Rectal smooth muscle tissue (tissue), 1 donor: ENCODE measurements at regions not wholly inside any gene's neighbourhood (a gene's known extent, or its start where the extent isn't known, plus 50 kb on each side); places are given as distances from the start of the nearest gene placed in this dataset.

ENCODE experiments used
- H3K27ac ChIP-seq: one replicate; pipeline ENCODE4 v1.7.0; 2013; ENCODE audit warnings: low read depth, low read length, inconsistent platforms
- H3K27me3 ChIP-seq: one replicate; pipeline ENCODE4 v1.7.0; 2013; ENCODE audit warnings: low read length; ENCODE audit not compliant: control insufficient read depth, insufficient read depth
- H3K36me3 ChIP-seq: one replicate; pipeline ENCODE4 v1.7.0; 2013; ENCODE audit warnings: low read length; ENCODE audit not compliant: control insufficient read depth, insufficient read depth
- H3K4me1 ChIP-seq: one replicate; pipeline ENCODE4 v1.7.0; 2013; ENCODE audit warnings: low read length; ENCODE audit not compliant: control insufficient read depth, insufficient read depth
- H3K4me3 ChIP-seq: one replicate; pipeline ENCODE4 v1.7.0; 2013; ENCODE audit warnings: low read length
- H3K9ac ChIP-seq: one replicate; pipeline ENCODE4 v1.7.0; 2013; ENCODE audit warnings: low read length

DNA sequence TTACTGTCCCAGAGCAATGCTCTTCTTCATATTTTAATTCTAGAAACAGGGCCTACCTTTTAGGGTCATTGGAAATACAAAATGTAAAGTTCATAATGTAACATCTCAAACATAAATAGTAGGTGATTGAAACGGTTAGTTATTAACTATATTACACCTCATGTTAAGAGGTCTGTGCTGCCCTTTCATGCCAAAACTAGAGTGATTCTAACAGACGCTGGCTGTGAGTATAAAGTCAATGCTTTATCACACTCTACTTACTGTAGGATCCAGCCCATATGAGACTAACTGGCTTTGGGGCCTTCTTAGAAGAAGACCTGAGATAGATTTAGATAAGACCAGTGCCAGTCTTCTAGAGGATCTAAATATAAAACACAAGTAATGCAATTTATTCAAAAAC lies 966.1 kb upstream of the SORCS1 start:
- no peaks in the 10 kb centered on the region for H3K36me3 ChIP-seq
- no peak overlapping the region for H3K27ac ChIP-seq
- no peak overlapping the region for H3K4me3 ChIP-seq
- no peaks in the 10 kb centered on the region for H3K4me1 ChIP-seq
- no peak overlapping the region for H3K9ac ChIP-seq
- no peaks in the 10 kb centered on the region for H3K27me3 ChIP-seq

GRCh38 chr10:108112218-108112617 lies 947.7 kb upstream of the SORCS1 start:
- H3K27me3 ChIP-seq, result no peaks in the 10 kb centered on the region
- no peak overlapping the region for H3K4me3 ChIP-seq
- no peaks in the 10 kb centered on the region for H3K36me3 ChIP-seq
- no peak overlapping the region for H3K9ac ChIP-seq
- no peak overlapping the region for H3K27ac ChIP-seq
- H3K4me1 ChIP-seq, result no peaks in the 10 kb centered on the region

DNA sequence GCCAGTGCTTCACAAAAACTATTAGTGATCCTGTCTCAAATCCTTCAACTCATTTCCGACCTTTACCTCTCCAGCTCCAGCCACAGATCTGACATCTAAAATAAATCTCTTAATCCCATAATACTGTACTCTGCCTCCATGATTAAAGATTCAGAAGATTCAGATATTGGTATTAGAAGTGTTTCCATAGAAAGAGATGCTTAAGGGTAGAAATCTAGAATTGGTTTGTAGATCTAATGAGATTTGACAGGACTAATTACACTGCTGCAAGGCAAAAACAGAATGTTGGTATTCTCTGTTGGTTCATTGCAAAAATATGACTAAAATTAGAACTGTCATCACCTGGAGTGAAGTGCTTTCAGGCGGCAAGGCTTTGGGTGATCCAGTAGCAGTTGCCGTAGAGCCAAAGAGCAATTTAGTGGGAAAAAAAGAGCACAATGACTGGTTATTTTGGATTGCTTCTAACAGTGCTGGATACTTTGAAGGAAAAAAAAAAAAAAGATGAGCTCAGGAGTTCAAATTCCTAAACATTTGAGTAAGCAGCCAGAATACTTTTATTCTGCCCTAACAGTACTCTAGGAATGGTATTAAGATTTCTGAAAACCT lies 940.1 kb upstream of the SORCS1 start:
- Histone ChIP-seq H3K4me3 (no peak overlapping the region), H3K4me1 (no peaks in the 10 kb centered on the region), H3K9ac (no peak overlapping the region), H3K36me3 (no peaks in the 10 kb centered on the region), H3K27ac (no peak overlapping the region), H3K27me3 (no peaks in the 10 kb centered on the region)

GRCh38 chr10:108097258-108097657 lies 932.8 kb upstream of the SORCS1 start:
- Histone ChIP-seq H3K4me1 (no peaks in the 10 kb centered on the region), H3K9ac (no peak overlapping the region), H3K36me3 (no peaks in the 10 kb centered on the region), H3K4me3 (no peak overlapping the region), H3K27me3 (no peaks in the 10 kb centered on the region), H3K27ac (no peak overlapping the region)

GRCh38 chr10:108095932-108096925 lies 931.7 kb upstream of the SORCS1 start:
- H3K36me3 ChIP-seq, result no peaks in the 10 kb centered on the region
- H3K4me1 ChIP-seq, result no peaks in the 10 kb centered on the region
- H3K4me3 ChIP-seq, result no peak overlapping the region
- no peaks in the 10 kb centered on the region for H3K27me3 ChIP-seq
- H3K9ac ChIP-seq, result no peak overlapping the region
- no peak overlapping the region for H3K27ac ChIP-seq

DNA sequence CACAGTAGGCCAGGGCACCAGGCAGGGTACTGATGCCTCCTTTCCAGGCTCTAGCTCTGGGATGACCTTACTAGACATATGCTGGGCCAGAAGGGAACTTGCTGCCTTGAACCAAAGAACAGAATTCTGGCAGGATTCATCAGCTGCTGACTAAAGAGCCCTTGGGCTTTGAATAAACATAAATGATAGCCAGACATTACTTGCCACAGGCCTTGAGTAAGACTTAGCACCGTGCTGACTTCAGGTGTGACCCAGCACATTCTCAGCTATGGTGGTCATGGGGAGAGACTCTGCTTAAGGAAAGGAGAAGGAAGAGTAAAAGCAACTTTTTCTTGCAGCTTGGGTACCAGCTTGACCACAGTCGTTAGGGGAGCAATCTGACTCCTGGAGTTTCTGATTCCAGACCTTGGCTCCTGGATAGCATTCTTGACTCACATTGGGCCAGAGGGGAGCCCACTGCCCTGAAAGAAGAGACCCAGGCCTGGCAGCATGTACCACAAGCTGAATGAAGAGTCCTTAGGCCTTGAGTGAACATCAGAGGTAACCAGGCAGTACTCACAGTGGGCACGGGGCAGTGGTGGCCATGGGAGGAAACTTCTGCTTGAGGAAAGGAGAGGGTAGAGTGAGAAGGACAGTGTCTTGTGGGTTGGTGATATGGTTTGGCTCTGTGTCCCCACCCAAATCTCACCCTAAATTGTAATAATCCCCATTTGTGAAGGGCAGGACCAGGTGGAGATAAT lies 926.1 kb upstream of the SORCS1 start:
- Histone ChIP-seq H3K9ac (no peak overlapping the region), H3K27me3 (no peaks in the 10 kb centered on the region), H3K27ac (no peak overlapping the region), H3K36me3 (no peaks in the 10 kb centered on the region), H3K4me1 (no peaks in the 10 kb centered on the region), H3K4me3 (no peak overlapping the region)

DNA sequence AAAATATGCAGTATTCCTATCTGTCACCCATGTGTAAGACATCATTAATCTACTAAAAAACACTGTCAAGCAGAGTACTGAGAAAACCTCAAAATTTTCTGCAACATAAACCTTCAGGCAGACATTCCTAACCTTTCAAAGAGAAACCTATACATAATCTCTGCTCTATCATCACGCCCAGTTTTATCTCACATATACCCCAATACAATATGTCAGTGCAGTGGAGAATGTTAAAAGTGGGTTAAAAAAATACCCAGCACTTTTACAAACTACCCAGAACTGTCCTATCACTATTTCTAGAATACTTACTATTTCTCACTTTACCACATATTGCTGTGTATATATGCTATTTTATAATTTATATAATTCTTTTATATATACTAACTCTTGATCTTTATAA lies 922.0 kb upstream of the SORCS1 start:
- Histone ChIP-seq H3K27me3 (no peaks in the 10 kb centered on the region), H3K9ac (no peak overlapping the region), H3K4me3 (no peak overlapping the region), H3K4me1 (no peaks in the 10 kb centered on the region), H3K36me3 (no peaks in the 10 kb centered on the region), H3K27ac (no peak overlapping the region)

GRCh38 chr10:108082596-108082995 lies 918.1 kb upstream of the SORCS1 start:
- H3K9ac ChIP-seq, result no peak overlapping the region
- H3K27ac ChIP-seq, result no peak overlapping the region
- H3K4me1 ChIP-seq, result no peaks in the 10 kb centered on the region
- H3K36me3 ChIP-seq, result no peaks in the 10 kb centered on the region
- no peak overlapping the region for H3K4me3 ChIP-seq
- no peaks in the 10 kb centered on the region for H3K27me3 ChIP-seq

DNA sequence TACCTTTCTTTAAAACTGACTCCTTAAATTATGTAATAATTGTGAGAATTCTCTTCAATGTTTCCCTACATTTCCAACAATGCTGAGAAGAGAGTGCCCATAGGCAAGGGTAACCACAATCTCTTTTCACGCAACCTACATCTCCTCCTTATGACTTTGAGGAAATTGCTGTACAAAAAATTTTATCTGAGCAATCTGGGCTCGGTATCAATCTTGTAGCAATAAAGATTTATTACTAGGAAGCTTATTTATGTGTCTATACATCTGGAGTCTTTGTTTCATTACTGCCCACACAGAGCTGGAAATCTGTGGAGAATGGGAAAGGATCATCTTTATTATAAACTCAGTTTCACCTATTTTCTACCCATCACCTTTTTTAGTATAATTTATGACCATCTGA lies 913.8 kb upstream of the SORCS1 start:
- Histone ChIP-seq H3K4me3 (no peak overlapping the region), H3K27ac (no peak overlapping the region), H3K27me3 (no peaks in the 10 kb centered on the region), H3K36me3 (no peaks in the 10 kb centered on the region), H3K9ac (no peak overlapping the region), H3K4me1 (no peaks in the 10 kb centered on the region)

GRCh38 chr10:108072466-108072865 lies 908.0 kb upstream of the SORCS1 start:
- Histone ChIP-seq H3K27ac (no peak overlapping the region), H3K27me3 (no peaks in the 10 kb centered on the region), H3K36me3 (no peaks in the 10 kb centered on the region), H3K9ac (no peak overlapping the region), H3K4me3 (no peak overlapping the region), H3K4me1 (no peaks in the 10 kb centered on the region)

- Histone ChIP-seq H3K36me3 (no peaks in the 10 kb centered on the region), H3K4me3 (no peak overlapping the region), H3K4me1 (no peaks in the 10 kb centered on the region), H3K27me3 (no peaks in the 10 kb centered on the region), H3K9ac (no peak overlapping the region), H3K27ac (no peak overlapping the region)
These were observed 906.3 kb upstream of the SORCS1 start for GRCh38 chr10:108070789-108071188.

GRCh38 chr10:108069096-108069495 lies 904.6 kb upstream of the SORCS1 start:
- Histone ChIP-seq H3K4me3 (no peak overlapping the region), H3K9ac (no peak overlapping the region), H3K27me3 (no peaks in the 10 kb centered on the region)

More at GRCh38 chr10:108069096-108069495, 904.6 kb upstream of the SORCS1 start:
- no peaks in the 10 kb centered on the region for H3K36me3 ChIP-seq
- H3K4me1 ChIP-seq, result no peaks in the 10 kb centered on the region
- no peak overlapping the region for H3K27ac ChIP-seq
